Gastrocnemius medialis (tissue), 4 donors: ENCODE measurements at regions not wholly inside any gene's neighbourhood (a gene's known extent, or its start where the extent isn't known, plus 50 kb on each side); places are given as distances from the start of the nearest gene placed in this dataset.

ENCODE experiments used
- POLR2A ChIP-seq, 2 donors: fragments of 450-650 bp; IDR thresholded peaks; one replicate each; pipeline ENCODE4 v1.6.1; 2017; ENCODE audit warnings: antibody characterized with exemption in 2 of 2, mild to moderate bottlenecking in 2 of 2, moderate library complexity in 2 of 2
- TF ChIP-seq, protein P1 (sequence below), 5 experiments: fragments of 450-650 bp in 3 of 5; fragments of 200-600 bp in 2 of 5; sonication (generic) in 2 of 5; IDR thresholded peaks in 4 of 5; conservative IDR thresholded peaks in 1 of 5; 1 replicate in 4 of 5; 2 replicates in 1 of 5; pipeline ENCODE4 v1.5.1; 2016 to 2019; ENCODE audit warnings: antibody characterized with exemption in 5 of 5, mild to moderate bottlenecking in 3 of 5, moderate library complexity in 3 of 5

DNA sequence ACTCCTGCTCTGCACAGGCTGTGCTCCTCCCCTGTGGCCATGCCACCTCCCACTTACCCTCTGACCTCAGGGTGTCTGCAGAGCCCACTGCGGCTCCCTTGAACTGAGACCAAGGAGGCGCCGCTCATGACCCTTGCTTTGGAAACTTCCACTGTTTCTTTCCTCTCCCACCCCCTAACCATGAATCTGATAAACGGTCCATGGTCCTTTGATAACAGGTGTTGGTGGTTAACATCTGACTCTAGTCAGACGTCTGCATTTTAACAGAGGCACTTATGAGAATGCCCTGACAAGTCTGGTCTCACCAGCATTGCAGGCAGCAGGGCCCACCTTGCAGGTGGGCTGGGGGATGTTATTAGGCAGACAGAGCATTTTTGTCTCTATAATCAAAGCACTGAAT is 113.6 kb upstream of the APCDD1 start:
- TF ChIP-seq, protein P1, sequence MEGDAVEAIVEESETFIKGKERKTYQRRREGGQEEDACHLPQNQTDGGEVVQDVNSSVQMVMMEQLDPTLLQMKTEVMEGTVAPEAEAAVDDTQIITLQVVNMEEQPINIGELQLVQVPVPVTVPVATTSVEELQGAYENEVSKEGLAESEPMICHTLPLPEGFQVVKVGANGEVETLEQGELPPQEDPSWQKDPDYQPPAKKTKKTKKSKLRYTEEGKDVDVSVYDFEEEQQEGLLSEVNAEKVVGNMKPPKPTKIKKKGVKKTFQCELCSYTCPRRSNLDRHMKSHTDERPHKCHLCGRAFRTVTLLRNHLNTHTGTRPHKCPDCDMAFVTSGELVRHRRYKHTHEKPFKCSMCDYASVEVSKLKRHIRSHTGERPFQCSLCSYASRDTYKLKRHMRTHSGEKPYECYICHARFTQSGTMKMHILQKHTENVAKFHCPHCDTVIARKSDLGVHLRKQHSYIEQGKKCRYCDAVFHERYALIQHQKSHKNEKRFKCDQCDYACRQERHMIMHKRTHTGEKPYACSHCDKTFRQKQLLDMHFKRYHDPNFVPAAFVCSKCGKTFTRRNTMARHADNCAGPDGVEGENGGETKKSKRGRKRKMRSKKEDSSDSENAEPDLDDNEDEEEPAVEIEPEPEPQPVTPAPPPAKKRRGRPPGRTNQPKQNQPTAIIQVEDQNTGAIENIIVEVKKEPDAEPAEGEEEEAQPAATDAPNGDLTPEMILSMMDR (IDR thresholded peaks at IDR 0.05 in 4 of 5, conservative IDR thresholded peaks at IDR 0.05 in 1 of 5) = no peak
- TF ChIP-seq POLR2A (IDR thresholded peaks at IDR 0.05) = no peak
